ENCODE measurements at regions not wholly inside any gene's neighbourhood (a gene's known extent, or its start where the extent isn't known, plus 50 kb on each side); places are given as distances from the start of the nearest gene placed in this dataset.
A peak's percentile ranks its signal among the peaks of the same experiment; 100 is the strongest.

DNA sequence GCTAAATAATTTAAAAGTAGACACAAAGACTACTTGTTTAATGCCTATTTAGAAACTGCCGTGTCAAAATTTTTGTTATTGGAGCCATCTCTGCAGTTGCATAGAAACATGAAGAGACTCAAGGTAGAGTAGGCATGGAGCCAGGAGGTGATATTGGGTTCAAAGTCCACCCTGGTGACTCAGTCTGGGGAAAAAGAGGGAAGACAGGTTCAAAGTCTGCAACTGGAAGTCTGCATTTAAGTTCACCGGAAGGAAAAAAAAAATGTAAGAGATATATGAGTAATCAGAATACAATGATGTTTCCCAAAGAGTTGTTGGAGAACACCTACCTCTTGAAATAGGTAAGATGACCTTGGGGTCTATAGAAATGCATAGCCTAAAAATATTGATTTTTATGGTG is 67.4 kb upstream of the QRFPR start:
- no peaks in the 10 kb centered on the region for H3K4me1 Mint-ChIP-seq (ENCODE audit: insufficient read depth, unreplicated experiment)

DNA sequence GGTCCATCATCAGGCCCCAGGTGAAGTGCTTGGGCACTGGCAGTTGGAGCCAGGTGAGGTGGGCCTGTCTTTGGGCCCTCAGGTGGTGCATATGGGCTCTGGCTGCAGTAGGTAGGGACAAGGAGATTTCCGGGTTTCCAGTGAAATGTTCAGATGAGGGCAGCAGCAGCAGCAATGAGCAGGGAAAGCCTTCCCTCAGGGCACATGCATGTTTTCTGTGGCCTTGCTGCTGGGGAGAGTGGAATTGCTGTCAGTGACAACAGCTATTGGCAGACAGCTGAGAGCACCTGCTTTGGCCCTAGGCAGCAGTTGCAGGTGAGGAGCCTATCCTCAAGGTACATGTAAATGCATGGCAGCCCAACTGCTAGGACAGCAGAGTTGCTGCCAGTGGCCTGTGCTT is 58.9 kb upstream of the QRFPR start:
- H3K4me3 Mint-ChIP-seq (ENCODE audit: unreplicated experiment), result no peak overlapping the region
- intact Hi-C loops (cut with micrococcal nuclease), result no loop called here
- ChIA-PET POLR2A (no interaction called here), CTCF (interaction anchor here (0.5 to 1.0 kb wide), 2 partner anchors 23 to 1394 kb away, joined by 4 to 5 read pairs; no protein-coding TSS in a partner anchor)
- no peak for DNase-seq (ENCODE audit: unreplicated experiment)
- H3K36me3 Mint-ChIP-seq (ENCODE audit: insufficient read depth, unreplicated experiment), result no peaks in the 10 kb centered on the region
- BruUV-seq (replicated peaks), result no TSS peak
- H3K27me3 Mint-ChIP-seq (ENCODE audit: insufficient read depth, unreplicated experiment), result no peaks in the 10 kb centered on the region
- H3K4me1 Mint-ChIP-seq (ENCODE audit: insufficient read depth, unreplicated experiment), result no peaks in the 10 kb centered on the region
- H3K9me3 Mint-ChIP-seq (ENCODE audit: unreplicated experiment), result peaks cover 18% of the 10 kb centered on the region
- H3K27ac Mint-ChIP-seq (ENCODE audit: low read depth, unreplicated experiment), result no peak overlapping the region
- TF ChIP-seq, protein P1, sequence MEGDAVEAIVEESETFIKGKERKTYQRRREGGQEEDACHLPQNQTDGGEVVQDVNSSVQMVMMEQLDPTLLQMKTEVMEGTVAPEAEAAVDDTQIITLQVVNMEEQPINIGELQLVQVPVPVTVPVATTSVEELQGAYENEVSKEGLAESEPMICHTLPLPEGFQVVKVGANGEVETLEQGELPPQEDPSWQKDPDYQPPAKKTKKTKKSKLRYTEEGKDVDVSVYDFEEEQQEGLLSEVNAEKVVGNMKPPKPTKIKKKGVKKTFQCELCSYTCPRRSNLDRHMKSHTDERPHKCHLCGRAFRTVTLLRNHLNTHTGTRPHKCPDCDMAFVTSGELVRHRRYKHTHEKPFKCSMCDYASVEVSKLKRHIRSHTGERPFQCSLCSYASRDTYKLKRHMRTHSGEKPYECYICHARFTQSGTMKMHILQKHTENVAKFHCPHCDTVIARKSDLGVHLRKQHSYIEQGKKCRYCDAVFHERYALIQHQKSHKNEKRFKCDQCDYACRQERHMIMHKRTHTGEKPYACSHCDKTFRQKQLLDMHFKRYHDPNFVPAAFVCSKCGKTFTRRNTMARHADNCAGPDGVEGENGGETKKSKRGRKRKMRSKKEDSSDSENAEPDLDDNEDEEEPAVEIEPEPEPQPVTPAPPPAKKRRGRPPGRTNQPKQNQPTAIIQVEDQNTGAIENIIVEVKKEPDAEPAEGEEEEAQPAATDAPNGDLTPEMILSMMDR (IDR thresholded peaks at IDR 0.05; ENCODE audit: unreplicated experiment), result no peak

More for the DNA sequence above, 67.4 kb upstream of the QRFPR start:
- Mint-ChIP-seq H3K4me3 (ENCODE audit: unreplicated experiment) (no peak overlapping the region), H3K27me3 (ENCODE audit: insufficient read depth, unreplicated experiment) (no peaks in the 10 kb centered on the region), H3K27ac (ENCODE audit: low read depth, unreplicated experiment) (no peak overlapping the region), H3K36me3 (ENCODE audit: insufficient read depth, unreplicated experiment) (no peaks in the 10 kb centered on the region), H3K9me3 (ENCODE audit: unreplicated experiment) (no peaks in the 10 kb centered on the region)
- intact Hi-C loops (cut with micrococcal nuclease), result no loop called here
- POLR2A ChIA-PET, result no interaction called here
- CTCF ChIA-PET, result interaction anchor here (0.9 to 1.0 kb wide), 2 partner anchors 77 to 221 kb away, joined by 3 to 5 read pairs; no protein-coding TSS in a partner anchor
- no TSS peak for BruUV-seq (replicated peaks)
- TF ChIP-seq, protein P1 (IDR thresholded peaks at IDR 0.05; ENCODE audit: unreplicated experiment), result no peak
- DNase-seq (ENCODE audit: unreplicated experiment), result peak; percentile 70

All from MCF 10A (cell line).